ENCODE measurements at regions not wholly inside any gene's neighbourhood (a gene's known extent, or its start where the extent isn't known, plus 50 kb on each side); places are given as distances from the start of the nearest gene placed in this dataset.
"Not testable (repeated sequence)": the region's sequence is repeated elsewhere in the genome, so short reads cannot be mapped to it uniquely, and the experiment has no call there.

GRCh38 chr5:158499892-158500418 lies 599.8 kb downstream of the EBF1 start:
- no peaks in the 10 kb centered on the region for H3K36me3 ChIP-seq (ENCODE audit: control insufficient read depth in 2 of 2, insufficient read depth in 2 of 2, low read length in 1 of 2)
- no peak overlapping the region for H3K4me3 ChIP-seq (ENCODE audit: low read length in 2 of 2)
- no peaks in the 10 kb centered on the region for H3K27me3 ChIP-seq (ENCODE audit: control insufficient read depth in 2 of 2, insufficient read depth in 1 of 2, low read length in 1 of 2)
- H3K9me3 ChIP-seq (ENCODE audit: control insufficient read depth in 2 of 2, insufficient read depth in 1 of 2, low read length in 1 of 2) = peaks cover 0 to 1% of the 10 kb centered on the region in 2 donors
- DNase-seq (ENCODE audit: low read depth in 6 of 9, low spot score in 9 of 9) = no peak
- H3K27ac ChIP-seq (ENCODE audit: low read depth in 1 of 2, low read length in 1 of 2) = no peak overlapping the region
- peaks cover 0 to 2% of the 10 kb centered on the region in 2 donors for H3K4me1 ChIP-seq (ENCODE audit: control insufficient read depth in 2 of 2, insufficient read depth in 2 of 2, low read length in 2 of 2)
- WGBS = 94% methylated on average over 6 of the region's 6 CpGs

GRCh38 chr5:158499075-158499891 lies 600.4 kb downstream of the EBF1 start:
- no peak overlapping the region for H3K27ac ChIP-seq (ENCODE audit: low read depth in 1 of 2, low read length in 1 of 2)
- DNase-seq (ENCODE audit: low read depth in 6 of 9, low spot score in 9 of 9) = no peak
- H3K9me3 ChIP-seq (ENCODE audit: control insufficient read depth in 2 of 2, insufficient read depth in 1 of 2, low read length in 1 of 2) = no peaks in the 10 kb centered on the region
- WGBS = 96% methylated on average over 10 of the region's 10 CpGs
- no peaks in the 10 kb centered on the region for H3K36me3 ChIP-seq (ENCODE audit: control insufficient read depth in 2 of 2, insufficient read depth in 2 of 2, low read length in 1 of 2)
- no peaks in the 10 kb centered on the region for H3K27me3 ChIP-seq (ENCODE audit: control insufficient read depth in 2 of 2, insufficient read depth in 1 of 2, low read length in 1 of 2)
- H3K4me3 ChIP-seq (ENCODE audit: low read length in 2 of 2) = no peak overlapping the region
- peaks cover 0 to 2% of the 10 kb centered on the region in 2 donors for H3K4me1 ChIP-seq (ENCODE audit: control insufficient read depth in 2 of 2, insufficient read depth in 2 of 2, low read length in 2 of 2)

- Histone ChIP-seq H3K27ac (ENCODE audit: low read depth in 1 of 2, low read length in 1 of 2) (no peak overlapping the region), H3K27me3 (ENCODE audit: control insufficient read depth in 2 of 2, insufficient read depth in 1 of 2, low read length in 1 of 2) (no peaks in the 10 kb centered on the region), H3K36me3 (ENCODE audit: control insufficient read depth in 2 of 2, insufficient read depth in 2 of 2, low read length in 1 of 2) (no peaks in the 10 kb centered on the region), H3K9me3 (ENCODE audit: control insufficient read depth in 2 of 2, insufficient read depth in 1 of 2, low read length in 1 of 2) (no peaks in the 10 kb centered on the region), H3K4me1 (ENCODE audit: control insufficient read depth in 2 of 2, insufficient read depth in 2 of 2, low read length in 2 of 2) (peaks cover 0 to 2% of the 10 kb centered on the region in 2 donors), H3K4me3 (ENCODE audit: low read length in 2 of 2) (no peak overlapping the region)
- no peak for DNase-seq (ENCODE audit: low read depth in 6 of 9, low spot score in 9 of 9)
- WGBS = 98% methylated on average over 3 of the region's 3 CpGs
Measured at GRCh38 chr5:158496624-158497023, 603.1 kb downstream of the EBF1 start.

GRCh38 chr5:158494541-158494940 lies 605.2 kb downstream of the EBF1 start:
- 97% methylated on average over 2 of the region's 2 CpGs for WGBS
- Histone ChIP-seq H3K36me3 (ENCODE audit: control insufficient read depth in 2 of 2, insufficient read depth in 2 of 2, low read length in 1 of 2) (no peaks in the 10 kb centered on the region), H3K4me1 (ENCODE audit: control insufficient read depth in 2 of 2, insufficient read depth in 2 of 2, low read length in 2 of 2) (peaks cover 0 to 2% of the 10 kb centered on the region in 2 donors), H3K27ac (ENCODE audit: low read depth in 1 of 2, low read length in 1 of 2) (no peak overlapping the region), H3K4me3 (ENCODE audit: low read length in 2 of 2) (no peak overlapping the region), H3K9me3 (ENCODE audit: control insufficient read depth in 2 of 2, insufficient read depth in 1 of 2, low read length in 1 of 2) (no peaks in the 10 kb centered on the region), H3K27me3 (ENCODE audit: control insufficient read depth in 2 of 2, insufficient read depth in 1 of 2, low read length in 1 of 2) (no peaks in the 10 kb centered on the region)
- no peak for DNase-seq (ENCODE audit: low read depth in 6 of 9, low spot score in 9 of 9)

GRCh38 chr5:158494044-158494443 lies 605.7 kb downstream of the EBF1 start:
- 98% methylated on average over 2 of the region's 2 CpGs for WGBS
- not testable (repeated sequence) for H3K4me3 ChIP-seq (ENCODE audit: low read length in 2 of 2); H3K27ac ChIP-seq (ENCODE audit: low read depth in 1 of 2, low read length in 1 of 2); H3K4me1 ChIP-seq (ENCODE audit: control insufficient read depth in 2 of 2, insufficient read depth in 2 of 2, low read length in 2 of 2); H3K27me3 ChIP-seq (ENCODE audit: control insufficient read depth in 2 of 2, insufficient read depth in 1 of 2, low read length in 1 of 2); H3K9me3 ChIP-seq (ENCODE audit: control insufficient read depth in 2 of 2, insufficient read depth in 1 of 2, low read length in 1 of 2); DNase-seq (ENCODE audit: low read depth in 6 of 9, low spot score in 9 of 9); H3K36me3 ChIP-seq (ENCODE audit: control insufficient read depth in 2 of 2, insufficient read depth in 2 of 2, low read length in 1 of 2)

GRCh38 chr5:158492841-158493242 lies 606.9 kb downstream of the EBF1 start:
- WGBS = 95% methylated on average over 3 of the region's 3 CpGs
- H3K4me3 ChIP-seq (ENCODE audit: low read length in 2 of 2) = no peak overlapping the region
- no peaks in the 10 kb centered on the region for H3K27me3 ChIP-seq (ENCODE audit: control insufficient read depth in 2 of 2, insufficient read depth in 1 of 2, low read length in 1 of 2)
- H3K36me3 ChIP-seq (ENCODE audit: control insufficient read depth in 2 of 2, insufficient read depth in 2 of 2, low read length in 1 of 2) = no peaks in the 10 kb centered on the region
- H3K27ac ChIP-seq (ENCODE audit: low read depth in 1 of 2, low read length in 1 of 2) = no peak overlapping the region
- H3K4me1 ChIP-seq (ENCODE audit: control insufficient read depth in 2 of 2, insufficient read depth in 2 of 2, low read length in 2 of 2) = peaks cover 0 to 6% of the 10 kb centered on the region in 2 donors
- no peaks in the 10 kb centered on the region for H3K9me3 ChIP-seq (ENCODE audit: control insufficient read depth in 2 of 2, insufficient read depth in 1 of 2, low read length in 1 of 2)
- DNase-seq (ENCODE audit: low read depth in 6 of 9, low spot score in 9 of 9) = no peak

GRCh38 chr5:158492136-158492535 lies 607.6 kb downstream of the EBF1 start:
- Histone ChIP-seq H3K27ac (ENCODE audit: low read depth in 1 of 2, low read length in 1 of 2) (no peak overlapping the region), H3K4me3 (ENCODE audit: low read length in 2 of 2) (no peak overlapping the region)
- DNase-seq (ENCODE audit: low read depth in 6 of 9, low spot score in 9 of 9) = no peak

GRCh38 chr5:158487664-158488063 lies 612.1 kb downstream of the EBF1 start:
- Histone ChIP-seq H3K9me3 (ENCODE audit: control insufficient read depth in 2 of 2, insufficient read depth in 1 of 2, low read length in 1 of 2) (no peaks in the 10 kb centered on the region), H3K36me3 (ENCODE audit: control insufficient read depth in 2 of 2, insufficient read depth in 2 of 2, low read length in 1 of 2) (no peaks in the 10 kb centered on the region), H3K4me3 (ENCODE audit: low read length in 2 of 2) (no peak overlapping the region), H3K27me3 (ENCODE audit: control insufficient read depth in 2 of 2, insufficient read depth in 1 of 2, low read length in 1 of 2) (no peaks in the 10 kb centered on the region), H3K4me1 (ENCODE audit: control insufficient read depth in 2 of 2, insufficient read depth in 2 of 2, low read length in 2 of 2) (peaks cover 0 to 10% of the 10 kb centered on the region in 2 donors), H3K27ac (ENCODE audit: low read depth in 1 of 2, low read length in 1 of 2) (no peak overlapping the region)
- DNase-seq (ENCODE audit: low read depth in 6 of 9, low spot score in 9 of 9) = no peak
- 84% methylated on average over 1 of the region's 1 CpG for WGBS

More at GRCh38 chr5:158492136-158492535, 607.6 kb downstream of the EBF1 start:
- Histone ChIP-seq H3K36me3 (ENCODE audit: control insufficient read depth in 2 of 2, insufficient read depth in 2 of 2, low read length in 1 of 2) (no peaks in the 10 kb centered on the region), H3K4me1 (ENCODE audit: control insufficient read depth in 2 of 2, insufficient read depth in 2 of 2, low read length in 2 of 2) (peaks cover 0 to 6% of the 10 kb centered on the region in 2 donors), H3K9me3 (ENCODE audit: control insufficient read depth in 2 of 2, insufficient read depth in 1 of 2, low read length in 1 of 2) (no peaks in the 10 kb centered on the region), H3K27me3 (ENCODE audit: control insufficient read depth in 2 of 2, insufficient read depth in 1 of 2, low read length in 1 of 2) (no peaks in the 10 kb centered on the region)

- DNase-seq (ENCODE audit: low read depth in 6 of 9, low spot score in 9 of 9) = no peak
- Histone ChIP-seq H3K36me3 (ENCODE audit: control insufficient read depth in 2 of 2, insufficient read depth in 2 of 2, low read length in 1 of 2) (no peaks in the 10 kb centered on the region), H3K27ac (ENCODE audit: low read depth in 1 of 2, low read length in 1 of 2) (no peak overlapping the region), H3K9me3 (ENCODE audit: control insufficient read depth in 2 of 2, insufficient read depth in 1 of 2, low read length in 1 of 2) (no peaks in the 10 kb centered on the region), H3K4me1 (ENCODE audit: control insufficient read depth in 2 of 2, insufficient read depth in 2 of 2, low read length in 2 of 2) (peaks cover 0 to 10% of the 10 kb centered on the region in 2 donors), H3K27me3 (ENCODE audit: control insufficient read depth in 2 of 2, insufficient read depth in 1 of 2, low read length in 1 of 2) (no peaks in the 10 kb centered on the region), H3K4me3 (ENCODE audit: low read length in 2 of 2) (no peak overlapping the region)
- WGBS = 93% methylated on average over 1 of the region's 1 CpG
Measured at GRCh38 chr5:158487156-158487555, 612.6 kb downstream of the EBF1 start.
